ENCODE measurements at regions not wholly inside any gene's neighbourhood (a gene's known extent, or its start where the extent isn't known, plus 50 kb on each side); places are given as distances from the start of the nearest gene placed in this dataset.

DNA sequence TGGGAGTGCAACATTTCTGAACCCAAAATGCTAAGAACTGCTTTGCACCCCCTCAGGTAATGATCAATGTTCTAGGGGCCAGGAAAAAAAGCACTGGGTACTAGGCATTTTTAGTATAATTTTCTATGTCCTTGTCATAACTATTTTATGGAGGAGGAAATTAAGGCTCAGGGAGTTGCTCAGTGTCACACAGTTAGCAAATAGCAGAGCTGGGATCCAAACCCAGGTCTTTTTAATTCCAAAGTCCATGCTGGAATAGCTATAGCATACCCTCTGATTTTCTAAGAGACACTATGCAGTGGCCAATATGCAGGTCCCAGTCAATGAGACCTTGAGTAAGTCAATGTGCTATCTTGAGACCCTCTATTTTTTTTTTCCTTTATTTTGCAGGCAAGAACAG lies 394.5 kb upstream of the USP24 start:
- no peak for DNase-seq

DNA sequence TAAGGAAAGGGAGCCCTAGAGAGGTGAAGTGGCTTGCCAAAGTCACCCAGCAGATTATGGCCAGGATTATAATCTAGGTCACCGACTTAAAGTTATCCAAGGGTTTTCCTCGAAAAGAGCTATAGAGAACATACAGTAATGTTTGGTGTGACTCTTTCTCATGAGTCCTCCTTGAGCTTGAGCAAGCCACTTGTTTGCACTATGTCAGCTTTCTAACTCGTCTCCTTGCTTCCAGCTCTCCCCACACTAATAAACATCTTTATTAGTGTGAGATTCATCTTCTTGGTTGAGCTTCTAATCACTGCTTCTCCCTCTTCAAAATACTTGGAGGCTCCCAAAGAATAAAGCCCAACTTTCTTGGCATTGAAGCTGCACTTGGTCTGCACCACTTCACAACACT lies 390.0 kb upstream of the USP24 start:
- no peak for DNase-seq

DNA sequence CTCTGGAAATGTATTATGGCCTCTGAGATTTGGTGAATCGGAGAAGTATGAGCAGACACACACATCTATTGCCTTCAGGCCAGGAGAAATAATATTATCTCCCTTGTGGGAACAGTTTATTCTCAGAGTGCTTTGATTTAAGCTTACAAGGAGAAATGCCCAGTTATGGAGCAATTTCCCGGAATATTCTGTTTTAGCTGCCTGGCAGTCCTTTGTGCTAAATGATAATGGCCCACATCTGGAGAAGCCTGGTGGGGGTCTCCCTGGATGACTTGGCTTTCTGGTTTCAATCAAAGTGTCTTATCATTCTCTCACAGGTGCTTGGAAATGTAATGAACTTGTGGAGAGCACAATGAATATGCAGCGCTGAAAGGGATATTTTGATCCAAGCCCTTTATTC lies 389.6 kb upstream of the USP24 start:
- no peak for DNase-seq

DNA sequence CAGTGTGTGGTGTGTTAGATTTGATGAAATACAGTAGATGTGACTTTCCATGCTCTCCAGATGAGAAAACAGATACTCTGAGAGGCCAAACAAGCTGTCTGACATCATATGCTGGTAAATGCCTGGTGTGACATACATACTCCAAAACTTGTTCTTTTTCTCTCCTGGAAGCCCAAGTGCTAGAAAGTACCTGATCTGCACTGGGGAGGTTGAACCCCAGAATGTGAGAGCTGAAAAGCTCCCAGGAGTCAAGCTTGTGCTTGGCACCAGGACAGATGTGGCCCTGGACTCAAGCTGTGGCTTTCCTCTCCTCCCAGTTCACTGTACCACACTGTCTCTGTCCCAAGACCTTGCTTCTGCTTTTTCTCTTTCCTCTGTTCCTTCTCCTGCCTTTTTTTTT lies 389.0 kb upstream of the USP24 start:
- no peak for DNase-seq

DNA sequence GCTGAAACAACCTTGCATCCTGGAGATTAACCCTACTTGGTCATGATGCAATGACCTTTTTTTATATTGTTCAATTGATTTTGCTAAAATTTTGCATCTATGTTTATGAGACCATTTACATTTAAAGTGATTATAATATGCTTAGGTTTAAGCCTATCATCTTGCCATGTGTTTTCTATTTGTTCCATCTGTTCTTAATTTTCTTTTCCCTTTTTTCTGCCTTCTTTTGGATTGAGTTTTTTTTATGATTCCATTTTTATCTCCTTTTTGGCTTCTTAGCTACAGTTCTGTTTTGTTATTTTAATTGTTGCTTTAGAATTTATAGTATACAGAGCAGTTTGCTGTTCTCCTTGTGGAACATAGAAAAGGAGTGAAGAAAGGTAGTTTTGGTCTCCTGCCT lies 385.1 kb upstream of the USP24 start:
- DNase-seq, result no peak

DNA sequence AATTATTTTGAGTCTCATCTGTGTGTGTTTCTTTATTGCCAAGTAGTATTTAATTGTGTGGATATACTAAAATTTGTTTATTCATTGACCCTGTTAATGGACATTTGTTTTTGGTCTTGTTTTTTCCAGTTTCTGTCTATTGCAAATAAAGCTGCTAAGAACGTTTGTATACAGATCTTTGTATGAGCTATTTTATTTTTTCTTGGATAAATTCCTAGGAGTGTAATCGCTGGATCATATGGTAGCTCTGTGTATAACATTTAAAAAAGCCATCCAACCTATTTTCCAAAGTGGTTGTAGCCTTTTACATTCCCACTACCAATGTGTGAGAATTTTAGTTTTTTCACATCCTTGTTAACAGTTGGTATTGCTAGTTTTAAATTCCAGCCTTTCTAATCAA lies 382.7 kb upstream of the USP24 start:
- DNase-seq, result no peak

DNA sequence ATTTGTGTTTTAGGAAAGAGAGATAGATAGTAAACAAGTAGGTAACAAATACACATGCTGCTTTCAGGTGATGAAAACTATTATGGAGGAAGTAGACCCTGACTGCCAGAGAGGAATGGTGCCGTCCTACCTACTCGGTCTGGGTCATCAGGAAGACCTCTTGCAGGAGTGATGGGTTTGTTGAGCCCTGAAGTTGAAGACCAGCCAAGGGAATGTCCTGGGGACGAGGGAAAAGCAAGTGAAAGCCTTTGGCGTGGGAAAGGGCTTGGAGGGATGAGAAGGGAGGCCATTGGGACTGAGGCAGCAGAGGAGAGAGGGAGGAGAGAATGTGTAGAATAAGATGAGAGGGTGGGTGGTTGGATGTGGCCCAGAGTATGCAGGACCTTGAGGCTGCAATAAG lies 379.5 kb upstream of the USP24 start:
- DNase-seq, result no peak

DNA sequence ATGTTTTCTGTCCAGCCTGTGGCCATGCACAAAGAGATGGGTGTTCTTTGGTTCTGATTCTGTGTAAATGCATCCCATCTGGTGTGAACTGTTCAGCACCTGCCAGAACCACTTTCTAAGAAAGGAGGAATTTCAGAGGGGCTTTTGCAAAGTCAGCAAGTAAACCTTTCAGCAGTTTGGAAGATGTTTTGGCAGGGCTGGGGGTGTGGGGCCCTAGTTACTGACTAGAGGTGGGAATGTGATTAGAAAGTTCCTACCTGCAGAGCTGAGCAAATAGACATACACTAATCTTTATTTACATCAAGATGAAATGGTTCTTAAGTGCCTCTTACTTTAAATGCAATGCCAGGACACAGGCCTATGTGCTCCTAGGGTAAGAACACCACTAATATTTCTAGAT lies 378.1 kb upstream of the USP24 start:
- DNase-seq, result no peak

DNA sequence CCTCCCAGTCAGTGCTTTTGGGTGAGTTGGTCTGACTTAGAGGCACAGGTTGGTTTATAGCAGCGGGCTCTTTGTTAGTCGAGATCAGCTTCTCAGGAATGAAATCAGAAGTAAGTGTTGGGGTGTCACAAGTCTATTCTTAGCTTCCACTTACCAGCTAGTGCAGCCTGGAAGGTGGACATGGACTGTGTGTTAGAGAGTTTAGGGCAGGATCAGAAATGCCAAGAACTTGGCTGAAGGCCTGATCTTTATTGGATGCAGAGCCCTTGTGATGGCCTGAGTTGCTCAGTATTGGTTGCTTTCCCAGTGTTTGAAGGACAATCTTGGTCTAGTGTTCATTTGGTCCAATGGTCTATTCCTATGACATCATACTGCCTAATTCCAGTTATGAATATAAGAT lies 377.0 kb upstream of the USP24 start:
- DNase-seq, result no peak

DNA sequence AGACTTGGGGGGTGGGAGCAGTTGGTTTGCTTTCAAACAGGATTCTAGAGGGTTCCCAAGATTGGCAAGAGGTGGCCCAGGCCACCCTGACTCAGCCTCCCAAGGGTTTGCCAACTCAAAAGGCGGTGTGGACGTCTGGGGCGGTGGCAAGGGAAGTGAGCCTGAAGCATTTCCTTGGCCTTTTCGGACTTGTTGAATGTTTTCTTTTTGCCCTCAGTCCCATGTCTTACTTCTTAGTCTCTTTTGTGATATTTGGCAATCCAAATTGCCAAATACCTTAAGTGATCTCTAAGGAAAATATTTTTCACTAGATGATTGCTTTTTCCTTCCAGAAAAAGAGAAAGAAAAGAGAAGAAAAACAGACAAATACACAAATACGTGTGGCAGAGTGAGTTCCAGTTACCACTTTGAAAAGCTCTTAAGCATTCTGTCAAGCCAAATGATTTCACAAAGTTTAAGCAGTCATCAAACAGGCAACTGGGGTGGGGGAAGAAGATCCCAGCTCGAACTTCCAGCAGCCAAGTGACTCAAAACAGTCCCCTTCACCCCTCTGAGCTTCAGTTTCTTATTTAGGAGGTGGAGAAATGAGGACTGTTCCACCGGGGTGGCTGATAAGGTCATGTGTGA lies 374.6 kb upstream of the USP24 start:
- DNase-seq, result no peak

DNA sequence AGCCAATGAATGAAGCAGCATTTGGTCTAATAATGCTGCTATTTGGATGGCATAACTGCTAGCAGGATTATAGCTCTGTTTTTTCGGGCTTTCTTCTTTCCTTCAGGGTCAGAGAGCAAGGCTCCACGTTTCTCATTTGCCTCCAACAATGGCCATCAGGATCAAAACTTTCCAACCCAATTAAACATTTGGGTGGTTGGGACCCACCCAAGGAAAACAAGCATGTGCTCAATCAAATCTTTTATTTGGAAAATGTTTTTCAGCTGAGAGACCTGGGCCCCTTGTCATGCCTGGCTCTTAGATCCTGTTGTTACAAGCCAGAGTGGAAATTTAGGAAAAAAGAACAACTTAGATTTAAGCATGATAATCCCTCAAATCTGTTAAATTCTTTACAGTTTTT lies 373.1 kb upstream of the USP24 start:
- no peak for DNase-seq

DNA sequence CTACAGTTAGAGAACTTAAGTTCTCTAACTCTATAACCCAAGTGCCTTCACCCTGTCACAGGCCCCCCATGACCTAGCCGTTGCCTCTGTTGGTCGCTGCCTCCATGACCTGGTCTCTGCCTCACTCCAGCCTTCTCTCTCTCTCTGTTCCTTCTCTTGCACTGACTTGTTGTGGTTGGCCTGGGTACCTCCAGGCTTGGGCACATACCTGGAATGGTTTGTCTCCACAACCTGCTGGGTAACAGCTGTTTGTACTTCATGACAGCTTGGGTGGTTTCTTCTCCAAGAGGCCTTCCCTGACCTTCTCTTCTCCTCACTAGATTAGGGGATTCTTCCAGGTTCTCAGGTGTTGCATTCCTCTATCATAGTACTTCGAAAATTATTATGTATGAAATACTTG lies 371.6 kb upstream of the USP24 start:
- no peak for DNase-seq

DNA sequence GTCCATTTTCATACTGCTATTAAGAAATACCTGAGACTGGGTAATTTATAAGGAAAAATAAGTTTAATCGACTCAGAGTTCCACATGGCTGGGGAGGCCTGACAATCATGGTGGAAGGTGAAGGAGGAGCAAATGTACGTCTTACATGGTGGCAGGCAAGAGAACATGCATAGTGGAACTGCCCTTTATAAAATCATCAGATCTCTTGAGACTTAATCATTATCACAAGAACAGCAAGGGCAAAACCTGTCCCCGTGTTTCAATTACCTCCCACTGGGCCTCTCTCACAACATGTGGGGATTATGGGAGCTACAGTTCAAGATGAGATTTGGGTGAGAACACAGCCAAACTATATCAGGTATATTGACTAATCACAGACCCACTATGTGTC lies 370.2 kb upstream of the USP24 start:
- DNase-seq, result no peak

DNA sequence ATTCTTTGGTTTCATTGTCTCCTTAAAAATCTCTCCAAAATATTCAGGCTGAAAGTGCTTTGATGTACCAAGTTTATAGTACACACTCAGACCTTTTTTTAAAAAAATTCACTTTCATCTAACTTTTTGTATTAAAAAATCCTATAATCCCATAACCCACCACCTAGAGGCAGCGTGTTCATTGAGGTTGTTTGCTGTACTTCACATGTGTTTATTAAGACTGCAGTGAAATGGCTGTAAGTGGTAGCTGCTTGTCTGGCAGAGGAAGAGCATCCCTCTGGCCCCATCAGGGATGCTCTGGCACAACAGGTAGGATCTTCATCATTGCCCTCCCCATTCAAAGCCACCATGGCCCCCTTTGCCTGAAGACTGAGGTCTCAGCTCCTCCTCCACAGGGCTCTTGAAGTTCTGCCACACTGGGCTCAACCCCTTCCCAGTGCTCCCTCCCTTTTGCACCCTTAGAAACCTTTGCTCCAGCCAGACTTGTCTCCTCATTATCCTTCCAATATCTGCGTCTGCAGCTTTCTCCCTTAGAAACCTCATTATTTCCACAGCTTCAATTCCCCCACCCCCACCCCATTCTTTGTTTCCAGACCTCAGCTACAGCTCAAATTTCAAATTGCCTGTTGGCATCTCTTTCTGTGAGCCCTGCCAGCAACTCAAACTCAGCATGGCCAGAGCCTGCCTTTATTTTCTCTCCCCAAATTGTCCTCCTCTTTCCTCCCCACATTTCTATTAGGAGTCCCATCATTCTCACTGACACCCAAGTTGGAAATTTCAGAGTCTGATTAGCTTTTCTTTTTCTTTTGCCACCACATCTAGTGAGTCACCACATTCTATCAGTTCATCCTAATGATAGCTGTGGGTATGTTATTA lies 369.6 kb upstream of the USP24 start:
- peak; percentile 29 for DNase-seq

DNA sequence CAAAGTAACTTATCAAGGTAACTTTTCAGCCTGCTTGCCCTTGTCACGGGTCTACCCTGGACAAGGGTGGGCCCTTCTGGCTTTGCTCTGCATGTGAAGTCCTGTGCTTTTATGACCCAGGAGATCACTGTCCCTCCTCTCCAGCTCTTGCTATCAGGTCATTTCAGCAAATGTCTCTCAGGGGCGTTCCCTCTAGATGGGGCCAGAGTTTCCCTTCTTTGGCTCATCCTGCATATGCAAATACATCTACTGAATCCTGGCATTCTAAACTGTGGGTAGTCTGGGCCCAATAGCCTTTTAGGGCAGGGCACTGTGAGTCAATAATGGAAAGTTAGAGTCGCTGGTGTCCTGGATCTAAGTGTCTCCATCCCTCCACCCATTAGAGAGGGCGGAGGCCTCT lies 366.9 kb upstream of the USP24 start:
- DNase-seq, result no peak

DNA sequence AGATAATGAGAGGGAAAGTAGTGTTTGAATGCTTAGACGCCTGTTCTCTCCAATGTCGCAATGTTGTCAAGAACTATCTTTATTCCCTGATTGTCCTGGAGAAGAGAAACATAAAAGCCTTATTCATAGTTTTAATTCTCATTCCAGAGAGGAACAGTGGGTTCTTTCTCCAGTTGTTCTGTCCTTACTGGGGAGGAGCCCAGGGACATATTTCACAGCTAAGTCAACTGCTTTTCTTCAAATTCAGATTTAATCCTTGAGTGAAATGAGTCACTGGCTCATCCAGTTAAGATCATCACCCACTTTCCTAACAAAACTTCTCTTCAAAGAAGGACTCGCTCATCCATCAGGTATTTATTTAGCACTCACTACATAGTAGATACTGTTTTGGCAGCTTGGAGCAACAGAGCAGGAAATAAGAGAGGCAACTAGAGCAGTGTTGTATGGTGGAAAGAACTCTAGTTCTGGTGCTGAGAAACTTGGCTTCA lies 365.7 kb upstream of the USP24 start:
- no peak for DNase-seq

DNA sequence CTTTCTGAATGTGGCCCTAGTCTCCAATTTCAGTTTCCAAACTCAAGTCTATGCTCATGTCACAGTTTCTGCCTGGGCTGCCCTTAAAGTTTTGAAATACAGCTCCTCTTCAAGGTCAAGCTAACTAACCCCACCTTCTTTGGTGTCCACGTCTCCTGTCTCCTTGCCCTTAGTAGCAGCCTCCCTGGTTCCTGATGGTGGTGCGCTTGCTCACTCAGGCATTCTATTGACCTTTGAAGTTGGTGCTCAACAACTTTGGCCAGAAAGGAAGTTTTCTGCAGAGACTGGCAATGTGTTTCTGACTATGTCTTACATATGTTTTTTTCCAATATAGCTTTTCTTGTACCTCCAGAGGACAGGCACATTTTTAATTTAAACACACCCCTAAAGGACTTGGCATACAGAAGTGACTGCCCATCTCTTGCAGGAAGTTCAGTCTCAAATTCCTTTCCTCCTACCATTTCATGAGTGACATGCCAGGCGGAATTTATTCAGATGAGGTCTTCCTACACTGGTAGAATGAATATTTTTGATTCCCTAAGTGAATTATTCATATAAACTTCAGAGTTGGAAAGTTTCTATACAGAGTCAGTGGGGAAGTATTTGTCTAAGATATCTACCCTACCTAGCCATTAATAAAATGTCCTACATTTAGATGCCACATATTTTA lies 364.3 kb upstream of the USP24 start:
- DNase-seq, result no peak

DNA sequence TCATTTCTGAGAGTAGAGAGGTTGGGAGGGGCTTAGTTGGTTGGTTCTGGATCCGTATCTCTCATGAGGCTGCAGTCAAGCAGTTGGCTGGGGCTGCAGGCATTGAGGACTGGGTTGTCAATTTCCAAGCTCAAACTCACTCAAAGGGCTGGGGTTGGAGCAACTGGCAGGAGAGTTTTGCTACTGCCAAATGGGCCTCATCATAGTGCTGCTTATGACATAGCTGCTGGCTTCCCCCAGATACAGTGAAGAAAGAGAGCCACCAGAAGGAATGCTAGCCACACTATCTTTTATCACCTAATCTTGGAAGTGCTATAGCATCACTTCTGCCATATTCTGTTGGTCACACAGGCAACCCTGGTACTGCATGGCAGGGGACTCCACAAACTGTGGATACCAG lies 363.5 kb upstream of the USP24 start:
- DNase-seq, result no peak

DNA sequence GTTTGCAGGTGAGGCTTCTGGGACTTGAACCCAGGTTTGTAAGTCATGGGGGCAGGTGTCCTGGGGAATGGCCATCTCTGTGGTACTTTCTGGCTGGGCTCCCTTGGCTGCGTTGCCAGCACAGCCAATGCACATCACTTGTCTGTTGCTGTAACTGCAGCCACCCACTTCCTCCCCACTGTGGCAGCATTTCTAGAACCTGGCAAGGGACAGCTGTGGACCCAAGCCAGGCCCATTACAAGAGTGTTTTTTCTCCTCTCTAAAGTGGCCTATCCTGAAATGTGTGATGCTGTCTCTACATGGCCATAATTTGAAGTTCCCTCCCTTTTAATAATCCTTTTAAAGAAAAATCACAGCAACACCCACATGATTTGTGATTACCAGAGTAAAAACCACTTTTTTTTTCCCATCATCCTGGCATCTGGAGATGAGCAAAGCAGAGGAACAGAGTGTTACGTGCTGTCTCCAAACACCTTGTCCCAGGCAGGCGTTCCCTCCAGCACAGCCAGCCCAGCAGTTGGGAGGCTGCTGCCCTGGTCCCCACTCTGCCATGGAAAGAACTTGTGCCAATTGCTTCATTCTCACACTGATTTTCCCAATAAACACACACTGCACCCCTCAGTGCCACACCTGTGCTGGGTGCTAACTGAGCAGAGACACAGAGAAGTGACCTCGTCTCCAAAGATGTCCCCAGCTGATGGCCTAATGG lies 360.6 kb upstream of the USP24 start:
- no peak for DNase-seq

DNA sequence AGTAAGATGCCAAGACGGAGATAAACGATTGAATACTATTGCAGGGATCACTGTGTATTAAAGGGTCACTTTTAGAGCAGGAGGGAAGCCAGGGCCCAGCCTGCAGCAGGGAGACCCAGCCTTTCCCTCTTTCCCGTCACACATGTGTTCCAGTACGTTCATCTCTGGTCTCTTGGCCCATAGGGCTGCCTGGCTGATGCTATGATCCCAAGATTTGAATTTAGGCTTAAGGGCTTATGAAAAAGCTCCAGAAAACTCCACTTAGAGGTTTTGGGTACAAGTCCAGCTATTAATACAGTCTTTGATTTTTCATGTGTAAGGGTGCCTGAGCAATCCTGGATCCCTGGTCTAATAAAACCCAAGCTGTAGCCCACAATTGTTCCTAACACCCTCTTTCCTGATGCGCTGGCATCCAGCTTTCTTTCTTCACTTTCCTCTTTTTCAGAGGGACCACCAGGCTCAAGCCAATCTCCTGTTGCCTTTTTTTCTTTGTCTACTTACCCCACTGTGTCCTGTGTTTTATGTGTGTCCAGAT lies 359.6 kb upstream of the USP24 start:
- DNase-seq, result no peak

DNA sequence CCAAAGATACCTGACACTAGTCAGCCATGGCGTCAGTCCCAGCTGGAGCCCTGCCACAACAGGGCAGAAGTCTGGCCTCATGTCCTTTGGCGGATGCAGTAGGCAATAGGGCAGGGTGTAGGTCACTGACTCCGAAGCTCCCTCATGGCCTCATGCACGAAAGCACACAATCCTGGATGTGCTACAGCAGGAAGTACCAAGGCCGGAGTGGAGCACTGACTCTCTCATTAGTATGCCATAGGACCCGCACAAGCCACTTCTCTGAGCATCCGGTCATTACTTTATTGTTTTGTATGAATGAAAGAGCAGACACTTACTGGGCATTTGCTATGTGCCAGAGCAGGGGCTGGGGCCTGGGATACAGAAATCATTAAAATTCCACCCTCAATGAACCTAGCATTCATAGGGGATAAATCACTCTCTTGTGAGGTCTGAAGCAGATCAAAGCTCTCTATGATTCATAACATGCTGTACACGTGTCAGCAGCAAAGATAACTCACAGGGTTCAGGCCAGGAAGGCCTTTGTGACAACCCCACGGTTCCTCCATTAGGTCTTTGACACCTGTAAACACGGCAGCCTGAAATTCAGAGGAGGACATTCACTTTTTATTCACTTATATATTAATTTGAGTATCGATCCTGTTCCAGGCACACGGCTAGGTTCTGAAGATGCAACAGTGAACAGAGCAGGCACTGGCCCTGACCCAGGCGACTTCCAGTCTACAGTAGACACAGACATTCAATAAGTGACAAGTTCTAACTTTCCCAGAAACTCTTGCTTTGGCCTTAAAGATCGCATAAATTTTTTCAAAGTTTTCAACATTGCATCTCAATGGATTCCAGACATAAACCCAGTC lies 357.9 kb upstream of the USP24 start:
- no peak for DNase-seq

DNA sequence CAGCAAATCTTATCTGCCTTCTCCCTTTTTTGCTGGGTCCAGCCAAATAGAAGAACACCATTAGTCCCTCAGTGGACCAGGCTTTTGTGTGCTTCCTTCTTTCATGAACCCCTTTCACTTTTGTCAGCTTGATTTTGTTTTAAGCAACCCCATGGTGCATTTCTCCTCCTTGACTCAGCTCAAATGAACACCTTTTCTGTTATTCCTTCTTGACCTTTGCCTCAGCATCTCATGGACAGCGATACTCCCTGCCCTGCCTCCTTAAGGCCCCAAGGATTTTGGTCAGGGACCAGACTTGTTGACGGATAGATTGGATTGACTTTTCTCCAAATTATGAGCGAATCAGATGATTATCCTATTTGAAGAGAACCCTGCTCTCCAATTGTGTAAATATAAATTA lies 356.6 kb upstream of the USP24 start:
- DNase-seq, result no peak

Data from right kidney (tissue), 1 donor.